ENCODE measurements at regions not wholly inside any gene's neighbourhood (a gene's known extent, or its start where the extent isn't known, plus 50 kb on each side); places are given as distances from the start of the nearest gene placed in this dataset.

DNA sequence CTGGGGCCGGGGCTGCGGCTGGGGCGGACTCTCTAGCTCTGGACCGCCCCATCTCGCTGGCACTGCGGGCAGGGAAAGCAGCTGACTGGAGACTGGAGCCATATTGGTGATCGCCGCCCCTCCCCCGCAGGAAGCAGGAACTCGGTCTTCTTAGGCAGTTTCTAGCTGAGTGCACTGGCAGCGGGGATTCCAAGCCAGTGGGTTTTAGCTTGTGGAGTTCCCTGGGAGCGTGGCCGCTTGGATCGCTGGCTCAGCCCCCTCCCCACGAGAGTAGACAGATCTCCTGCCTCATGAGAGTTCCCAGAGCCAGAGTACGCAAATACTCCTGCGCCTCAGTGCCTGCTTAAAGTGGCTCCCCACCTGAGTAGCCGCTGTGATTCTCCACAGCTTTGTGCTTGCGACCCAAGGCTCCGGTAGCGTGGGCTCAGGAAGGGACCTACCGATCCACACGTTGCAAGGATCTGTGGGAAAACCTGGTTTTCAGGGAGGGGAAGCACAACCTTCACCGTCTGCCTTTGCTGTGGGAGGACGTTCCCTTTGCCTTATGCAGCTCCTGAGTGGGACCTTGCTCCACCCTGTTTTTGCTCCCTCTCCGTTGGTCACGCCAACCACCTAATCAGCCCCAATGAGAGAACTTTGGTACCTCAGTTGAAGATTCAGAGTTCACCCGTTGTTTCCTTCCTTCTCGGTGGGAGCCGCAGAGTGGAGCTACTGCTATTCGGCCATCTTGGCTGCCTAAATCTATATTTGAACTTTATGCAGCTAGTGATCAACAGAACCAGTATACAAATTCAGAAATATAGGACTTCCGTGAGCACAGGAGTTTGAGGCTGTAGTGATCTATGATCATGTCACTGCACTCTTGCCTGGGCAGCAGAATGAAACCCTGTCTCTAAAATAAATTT lies 803.9 kb upstream of the PCDH10 start:
- Histone ChIP-seq H4K91ac (ENCODE audit: insufficient read length, low read depth, low read length) (no peak overlapping the region), H3K79me2 (ENCODE audit: insufficient read depth, low read length) (no peaks in the 10 kb centered on the region), H3K9ac (ENCODE audit: extremely low read depth, insufficient read length, low read length) (no peak overlapping the region), H3K27ac (ENCODE audit: insufficient read length, low read depth, low read length) (no peak overlapping the region), H3K18ac (ENCODE audit: insufficient read length, low read depth, low read length) (no peak overlapping the region), H3K4me2 (ENCODE audit: insufficient read depth, insufficient read length, low read length) (no peak overlapping the region), H2BK12ac (ENCODE audit: insufficient read length, low read depth, low read length) (no peak overlapping the region), H3K4me1 (ENCODE audit: insufficient read depth, low read length) (no peaks in the 10 kb centered on the region), H2BK5ac (ENCODE audit: insufficient read length, low read length) (no peak overlapping the region), H3K4ac (ENCODE audit: low read depth, low read length) (no peak overlapping the region), H2AK5ac (ENCODE audit: insufficient read length, low read length) (no peak overlapping the region), H2AFZ (ENCODE audit: low read length) (no peak overlapping the region), H4K5ac (ENCODE audit: insufficient read length, low read depth, low read length) (no peak overlapping the region), H3K14ac (ENCODE audit: insufficient read depth, low read length) (no peak overlapping the region), H4K20me1 (ENCODE audit: control insufficient read depth, insufficient read depth, insufficient read length) (no peaks in the 10 kb centered on the region), H4K8ac (replicated peaks; ENCODE audit: insufficient read length, low read depth, low read length) (no peak overlapping the region), H3K9me3 (ENCODE audit: control insufficient read depth, low read depth, low read length) (no peaks in the 10 kb centered on the region), H3K79me1 (ENCODE audit: insufficient read depth, low read depth, low read length, poor library complexity, severe bottlenecking) (no peaks in the 10 kb centered on the region), H3K56ac (ENCODE audit: insufficient read length, low read depth, low read length) (no peak overlapping the region), H3K23me2 (ENCODE audit: insufficient read length, low read depth, low read length, poor library complexity, severe bottlenecking) (no peaks in the 10 kb centered on the region), H3K23ac (ENCODE audit: insufficient read length, low read depth, low read length) (no peak overlapping the region), H3K27me3 (ENCODE audit: insufficient read depth, low read length) (no peaks in the 10 kb centered on the region), H2BK20ac (ENCODE audit: low read depth, low read length, poor library complexity, severe bottlenecking) (no peak overlapping the region), H2BK15ac (ENCODE audit: low read depth, low read length) (no peak overlapping the region), H2BK120ac (ENCODE audit: low read depth, low read length, poor library complexity, severe bottlenecking) (no peak overlapping the region), H3T11ph (ENCODE audit: low read length) (no peak overlapping the region)
- Mint-ChIP-seq H3K36me3 (ENCODE audit: insufficient read depth in 1 of 3, low read depth in 3 of 3) (peaks cover 6 to 21% (median 9%) of the 10 kb centered on the region in 3 experiments), H3K27ac (no peak overlapping the region), H3K27me3 (ENCODE audit: low read depth) (no peaks in the 10 kb centered on the region), H3K4me1 (no peaks in the 10 kb centered on the region), H3K4me3 (no peak overlapping the region), H3K9me3 (peaks cover 7 to 13% of the 10 kb centered on the region in 2 experiments; a peak in 4 of 5 replicates)
- no peak for TF ChIP-seq CTCF (conservative IDR thresholded peaks at IDR 0.05)
- no CpG with 5 or more reads among the region's 32 CpGs for WGBS (ENCODE audit: extremely low coverage, insufficient read length, low lambda C conversion rate)
- DNase-seq: no peak
